DND-41 (cell line): ENCODE measurements at regions not wholly inside any gene's neighbourhood (a gene's known extent, or its start where the extent isn't known, plus 50 kb on each side); places are given as distances from the start of the nearest gene placed in this dataset.

Source experiments
- ATAC-seq: fragments of 200-7000 bp; cut with Tn5 transposase; 3 replicates; pipeline ENCODE4 v1.9.1; 2021; ENCODE audit warnings: low read depth; ENCODE audit not compliant: insufficient read depth
- DNase-seq: peaks from one replicate; pipeline ENCODE4 v3.0.0-alpha.2; 2020
- H2AFZ ChIP-seq: 2 replicates; pipeline ENCODE4 v1.6.0; 2012; ENCODE audit warnings: low read depth, low read length
- H3K27ac ChIP-seq: 2 replicates; pipeline ENCODE4 v1.5.1; 2012; ENCODE audit warnings: low read length, inconsistent platforms
- H3K27me3 ChIP-seq: fragments of 200-600 bp; sonication (generic); 2 replicates; pipeline ENCODE4 v1.6.0; 2012; ENCODE audit warnings: low read length, mild to moderate bottlenecking, inconsistent platforms; ENCODE audit not compliant: insufficient read depth, poor library complexity
- H3K36me3 ChIP-seq: 2 replicates; pipeline ENCODE4 v1.5.1; 2012; ENCODE audit warnings: low read length, inconsistent platforms; ENCODE audit not compliant: insufficient read depth
- H3K4me1 ChIP-seq: 2 replicates; pipeline ENCODE4 v1.5.1; 2012; ENCODE audit warnings: mild to moderate bottlenecking, low read length; ENCODE audit not compliant: insufficient read depth
- H3K4me2 ChIP-seq: 2 replicates; pipeline ENCODE4 v1.6.0; 2012; ENCODE audit warnings: mild to moderate bottlenecking, moderate library complexity, low read length, inconsistent platforms; ENCODE audit not compliant: insufficient read depth
- H3K4me3 ChIP-seq, 2 experiments: fragments of 200-600 bp in 1 of 2; shearing (Covaris generic) in 1 of 2; 2 replicates each; pipeline ENCODE4 v1.5.1; 2012 to 2016; ENCODE audit warnings: inconsistent platforms in 2 of 2, low read length in 2 of 2, mild to moderate bottlenecking in 2 of 2, low read depth in 1 of 2, moderate library complexity in 1 of 2
- H3K79me2 ChIP-seq: 2 replicates; pipeline ENCODE4 v1.6.0; 2012; ENCODE audit warnings: low read length, inconsistent platforms; ENCODE audit not compliant: insufficient read depth
- H3K9ac ChIP-seq: 2 replicates; pipeline ENCODE4 v1.6.0; 2012; ENCODE audit warnings: low read depth, mild to moderate bottlenecking, inconsistent platforms, low read length, moderate library complexity
- H3K9me3 ChIP-seq: 2 replicates; pipeline ENCODE4 v1.5.1; 2012; ENCODE audit warnings: low read length, moderate library complexity, mild to moderate bottlenecking, inconsistent platforms; ENCODE audit not compliant: insufficient read depth, severe bottlenecking
- H4K20me1 ChIP-seq: 2 replicates; pipeline ENCODE4 v1.6.0; 2012; ENCODE audit warnings: low read length; ENCODE audit not compliant: insufficient read depth
- EZH2 ChIP-seq: IDR thresholded peaks from 3 replicates; pipeline ENCODE4 v1.6.1; 2012; ENCODE audit warnings: borderline replicate concordance, low read depth, mild to moderate bottlenecking, moderate library complexity, low read length, inconsistent platforms; ENCODE audit not compliant: severe bottlenecking
- TF ChIP-seq, protein P1 (sequence below): IDR thresholded peaks from 2 replicates; pipeline ENCODE4 v1.5.1; 2012; ENCODE audit warnings: borderline replicate concordance, low read length, moderate library complexity, mild to moderate bottlenecking; ENCODE audit not compliant: poor library complexity, severe bottlenecking; ENCODE audit errors: extremely low read depth

GRCh38 chr20:40319056-40319455 lies 370.0 kb downstream of the MAFB start:
- ATAC-seq (no peak), DNase-seq (no peak)
- Histone ChIP-seq H3K27me3 (no peaks in the 10 kb centered on the region), H3K36me3 (no peaks in the 10 kb centered on the region), H3K4me3 (no peak overlapping the region), H4K20me1 (no peaks in the 10 kb centered on the region), H3K79me2 (no peaks in the 10 kb centered on the region), H2AFZ (no peak overlapping the region), H3K9ac (no peak overlapping the region), H3K4me1 (no peaks in the 10 kb centered on the region), H3K9me3 (no peaks in the 10 kb centered on the region), H3K4me2 (no peak overlapping the region), H3K27ac (no peak overlapping the region)
- TF ChIP-seq, protein P1, sequence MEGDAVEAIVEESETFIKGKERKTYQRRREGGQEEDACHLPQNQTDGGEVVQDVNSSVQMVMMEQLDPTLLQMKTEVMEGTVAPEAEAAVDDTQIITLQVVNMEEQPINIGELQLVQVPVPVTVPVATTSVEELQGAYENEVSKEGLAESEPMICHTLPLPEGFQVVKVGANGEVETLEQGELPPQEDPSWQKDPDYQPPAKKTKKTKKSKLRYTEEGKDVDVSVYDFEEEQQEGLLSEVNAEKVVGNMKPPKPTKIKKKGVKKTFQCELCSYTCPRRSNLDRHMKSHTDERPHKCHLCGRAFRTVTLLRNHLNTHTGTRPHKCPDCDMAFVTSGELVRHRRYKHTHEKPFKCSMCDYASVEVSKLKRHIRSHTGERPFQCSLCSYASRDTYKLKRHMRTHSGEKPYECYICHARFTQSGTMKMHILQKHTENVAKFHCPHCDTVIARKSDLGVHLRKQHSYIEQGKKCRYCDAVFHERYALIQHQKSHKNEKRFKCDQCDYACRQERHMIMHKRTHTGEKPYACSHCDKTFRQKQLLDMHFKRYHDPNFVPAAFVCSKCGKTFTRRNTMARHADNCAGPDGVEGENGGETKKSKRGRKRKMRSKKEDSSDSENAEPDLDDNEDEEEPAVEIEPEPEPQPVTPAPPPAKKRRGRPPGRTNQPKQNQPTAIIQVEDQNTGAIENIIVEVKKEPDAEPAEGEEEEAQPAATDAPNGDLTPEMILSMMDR, result no peak
- TF ChIP-seq EZH2, result no peak

GRCh38 chr20:40317156-40317790 lies 371.8 kb downstream of the MAFB start:
- no peak for DNase-seq
- no peak overlapping the region for H3K27ac ChIP-seq
- no peak overlapping the region for H3K4me2 ChIP-seq

DNA sequence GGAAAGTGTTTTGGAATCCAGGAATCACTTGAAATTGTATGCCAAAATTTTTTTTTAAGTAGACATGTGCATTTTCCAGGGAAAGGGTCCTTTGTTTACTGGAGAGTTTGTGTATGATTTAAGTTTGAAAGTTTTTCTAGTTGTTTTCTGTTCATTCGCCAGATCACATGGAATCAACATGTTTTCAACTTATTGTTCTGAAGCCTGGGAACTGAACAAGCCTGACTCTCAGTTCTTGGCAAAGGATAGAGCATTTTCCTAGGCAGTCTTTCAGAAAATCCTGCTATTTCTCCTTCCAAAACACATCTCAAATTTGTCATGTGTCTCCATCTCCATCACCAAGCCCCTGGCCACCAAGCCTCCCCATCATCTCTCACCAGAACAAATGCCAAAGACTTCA lies 374.8 kb downstream of the MAFB start:
- no peak overlapping the region for H3K4me2 ChIP-seq
- no peak for DNase-seq
- H4K20me1 ChIP-seq, result no peaks in the 10 kb centered on the region
- H3K4me3 ChIP-seq, result no peak overlapping the region
- H3K9me3 ChIP-seq, result no peaks in the 10 kb centered on the region
- H3K27ac ChIP-seq, result no peak overlapping the region
- H3K4me1 ChIP-seq, result no peaks in the 10 kb centered on the region
- H2AFZ ChIP-seq, result no peak overlapping the region
- H3K9ac ChIP-seq, result no peak overlapping the region
- no peaks in the 10 kb centered on the region for H3K79me2 ChIP-seq
- no peak for ATAC-seq
- H3K36me3 ChIP-seq, result no peaks in the 10 kb centered on the region
- H3K27me3 ChIP-seq, result peaks cover 8% of the 10 kb centered on the region
- no peak for TF ChIP-seq EZH2
- TF ChIP-seq, protein P1, result no peak

More at GRCh38 chr20:40317156-40317790, 371.8 kb downstream of the MAFB start:
- H3K9ac ChIP-seq, result no peak overlapping the region
- no peaks in the 10 kb centered on the region for H3K4me1 ChIP-seq
- no peak overlapping the region for H3K4me3 ChIP-seq
- H3K36me3 ChIP-seq, result no peaks in the 10 kb centered on the region
- H3K79me2 ChIP-seq, result no peaks in the 10 kb centered on the region
- H3K27me3 ChIP-seq, result peaks cover 5% of the 10 kb centered on the region
- H2AFZ ChIP-seq, result no peak overlapping the region
- H3K9me3 ChIP-seq, result no peaks in the 10 kb centered on the region
- no peaks in the 10 kb centered on the region for H4K20me1 ChIP-seq
- TF ChIP-seq EZH2, result no peak
- TF ChIP-seq, protein P1, result no peak
- no peak for ATAC-seq

GRCh38 chr20:40313730-40314129 lies 375.3 kb downstream of the MAFB start:
- no peak for ATAC-seq
- Histone ChIP-seq H4K20me1 (no peaks in the 10 kb centered on the region), H3K9me3 (no peaks in the 10 kb centered on the region), H3K27me3 (peaks cover 8% of the 10 kb centered on the region), H3K4me2 (no peak overlapping the region), H2AFZ (no peak overlapping the region), H3K36me3 (no peaks in the 10 kb centered on the region), H3K27ac (no peak overlapping the region), H3K4me1 (no peaks in the 10 kb centered on the region), H3K4me3 (no peak overlapping the region), H3K79me2 (no peaks in the 10 kb centered on the region), H3K9ac (no peak overlapping the region)
- no peak for TF ChIP-seq EZH2
- TF ChIP-seq, protein P1, result no peak
- DNase-seq, result no peak
